ENCODE measurements at regions not wholly inside any gene's neighbourhood (a gene's known extent, or its start where the extent isn't known, plus 50 kb on each side); places are given as distances from the start of the nearest gene placed in this dataset.

- Histone ChIP-seq H3K79me2 (ENCODE audit: insufficient read depth) (no peaks in the 10 kb centered on the region), H3K27me3 (ENCODE audit: insufficient read depth) (no peaks in the 10 kb centered on the region), H3F3A (replicated peaks; ENCODE audit: insufficient read depth) (peaks cover 30% of the 10 kb centered on the region), H3K9ac (no peak overlapping the region), H3K4me1 (ENCODE audit: control insufficient read depth in 1 of 2, insufficient read depth in 2 of 2, low read depth in 1 of 2, low read length in 1 of 2) (peaks cover 0 to 30% of the 10 kb centered on the region in 2 experiments; a peak in 1 of 4 replicates), H2AFZ (ENCODE audit: low read depth) (no peak overlapping the region), H3K4me3 (ENCODE audit: low read depth in 2 of 2, low read length in 1 of 2) (no peak overlapping the region), H4K20me1 (ENCODE audit: insufficient read depth) (no peaks in the 10 kb centered on the region), H3K36me3 (replicated peaks in 1 of 2; ENCODE audit: control insufficient read depth in 1 of 2, insufficient read depth in 2 of 2, low read length in 1 of 2) (no peaks in the 10 kb centered on the region), H3K27ac (ENCODE audit: low read depth in 2 of 2, low read length in 1 of 2) (peak overlapping the region in 1 of 2 experiments; percentile 70; a peak in 2 of 4 replicates), H3K4me2 (0 out of 2 replicates have a peak overlapping the region, but pooled peaks have one; percentile 9), H3K9me3 (no peaks in the 10 kb centered on the region), H3K9me2 (no peaks in the 10 kb centered on the region)
- ChIA-PET CTCF (no interaction called here), POLR2A (no interaction called here)
- TF ChIP-seq RXRA (IDR thresholded peaks at IDR 0.05; ENCODE audit: borderline replicate concordance, low read depth) = no peak
- no peak for TF ChIP-seq NFIC (IDR thresholded peaks at IDR 0.05; ENCODE audit: borderline replicate concordance)
- no peak for TF ChIP-seq YY1 (IDR thresholded peaks at IDR 0.05; ENCODE audit: low read depth)
- TF ChIP-seq TAF1 (IDR thresholded peaks at IDR 0.05; ENCODE audit: borderline replicate concordance, low read depth, low read length) = no peak
- no peak for TF ChIP-seq FOXM1 (IDR thresholded peaks at IDR 0.05; ENCODE audit: low read depth)
- TF ChIP-seq USF1 (IDR thresholded peaks at IDR 0.05; ENCODE audit: borderline replicate concordance, low read depth) = no peak
- TF ChIP-seq SIN3A (IDR thresholded peaks at IDR 0.05; ENCODE audit: borderline replicate concordance, low read depth, low read length) = no peak
- TF ChIP-seq IRF3 (IDR thresholded peaks at IDR 0.05; ENCODE audit: low read depth, low read length) = no peak
- no peak for TF ChIP-seq EP300 (IDR thresholded peaks at IDR 0.05; ENCODE audit: borderline replicate concordance in 1 of 2, low read depth in 1 of 2, low read length in 1 of 2)
- no peak for TF ChIP-seq GATA2 (CRISPR knock-in tag; IDR thresholded peaks at IDR 0.05)
- no peak for TF ChIP-seq ELF1 (IDR thresholded peaks at IDR 0.05)
- TF ChIP-seq PBX3 (IDR thresholded peaks at IDR 0.05) = no peak
- no peak for TF ChIP-seq CHD2 (IDR thresholded peaks at IDR 0.05; ENCODE audit: low read length, partially characterized antibody)
- no peak for TF ChIP-seq RFX5 (IDR thresholded peaks at IDR 0.05; ENCODE audit: low read length)
- WGBS (ENCODE audit: low lambda C conversion rate) = 12% methylated on average over 1 of the region's 1 CpG
- no peak for DNase-seq
These were observed 424.3 kb downstream of the SETD4 start for GRCh38 chr21:35635994-35636393.

GRCh38 chr21:35635261-35635660 is 425.1 kb downstream of the SETD4 start:
- Histone ChIP-seq H3K79me2 (ENCODE audit: insufficient read depth) (no peaks in the 10 kb centered on the region), H3K9me2 (no peaks in the 10 kb centered on the region), H3K36me3 (replicated peaks in 1 of 2; ENCODE audit: control insufficient read depth in 1 of 2, insufficient read depth in 2 of 2, low read length in 1 of 2) (no peaks in the 10 kb centered on the region), H4K20me1 (ENCODE audit: insufficient read depth) (no peaks in the 10 kb centered on the region), H3K9ac (no peak overlapping the region), H3K9me3 (no peaks in the 10 kb centered on the region), H3F3A (replicated peaks; ENCODE audit: insufficient read depth) (peaks cover 24% of the 10 kb centered on the region), H2AFZ (ENCODE audit: low read depth) (no peak overlapping the region), H3K4me1 (ENCODE audit: control insufficient read depth in 1 of 2, insufficient read depth in 2 of 2, low read depth in 1 of 2, low read length in 1 of 2) (peaks cover 0 to 23% of the 10 kb centered on the region in 2 experiments; a peak in 1 of 4 replicates), H3K4me3 (ENCODE audit: low read depth in 2 of 2, low read length in 1 of 2) (no peak overlapping the region), H3K4me2 (0 out of 2 replicates have a peak overlapping the region, but pooled peaks have one; percentile 9), H3K27ac (ENCODE audit: low read depth in 2 of 2, low read length in 1 of 2) (peak overlapping the region in 1 of 2 experiments; percentile 70; a peak in 2 of 4 replicates), H3K27me3 (ENCODE audit: insufficient read depth) (no peaks in the 10 kb centered on the region)
- 13% methylated on average over 2 of the region's 2 CpGs for WGBS (ENCODE audit: low lambda C conversion rate)
- ChIA-PET POLR2A (no interaction called here), CTCF (no interaction called here)
- DNase-seq = no peak
- TF ChIP-seq GABPA (IDR thresholded peaks at IDR 0.05; ENCODE audit: low read depth) = no peak
- no peak for TF ChIP-seq CTCF (IDR thresholded peaks at IDR 0.05)
- TF ChIP-seq RFX5 (IDR thresholded peaks at IDR 0.05; ENCODE audit: low read length) = no peak
- no peak for TF ChIP-seq CHD2 (IDR thresholded peaks at IDR 0.05; ENCODE audit: low read length, partially characterized antibody)
- no peak for TF ChIP-seq FOXM1 (IDR thresholded peaks at IDR 0.05; ENCODE audit: low read depth)
- TF ChIP-seq ZBTB33 (IDR thresholded peaks at IDR 0.05; ENCODE audit: borderline replicate concordance, low read depth) = no peak
- no peak for TF ChIP-seq MAX (IDR thresholded peaks at IDR 0.05; ENCODE audit: low read depth)
- TF ChIP-seq MEF2A (IDR thresholded peaks at IDR 0.05; ENCODE audit: borderline replicate concordance, low read depth) = no peak
- TF ChIP-seq RCOR1 (IDR thresholded peaks at IDR 0.05; ENCODE audit: low read length) = no peak
- TF ChIP-seq TEAD4 (IDR thresholded peaks at IDR 0.05; ENCODE audit: borderline replicate concordance, insufficient read depth) = peak; percentile 43; the same call in 1 of the 2 replicates
- peak; percentile 79 for TF ChIP-seq FOSL2 (IDR thresholded peaks at IDR 0.05; ENCODE audit: borderline replicate concordance, low read depth)
- no peak for TF ChIP-seq GATA2 (CRISPR knock-in tag; IDR thresholded peaks at IDR 0.05)

Data from SK-N-SH (cell line).